Heart left ventricle (tissue), 13 donors: ENCODE measurements at regions not wholly inside any gene's neighbourhood (a gene's known extent, or its start where the extent isn't known, plus 50 kb on each side); places are given as distances from the start of the nearest gene placed in this dataset.

ENCODE experiments used
- CTCF ChIP-seq, 12 donors: fragments of 200-600 bp; sonication (generic) in 4 of 12; IDR thresholded peaks; one replicate each; pipeline versions ENCODE4 v1.5.0 to v1.8.0; 2018 to 2022; ENCODE audit warnings: antibody characterized with exemption in 12 of 12, mild to moderate bottlenecking in 5 of 12
- POLR2A ChIP-seq, 2 donors: fragments of 450-650 bp; IDR thresholded peaks; one replicate each; pipeline ENCODE4 v1.6.1; 2017; ENCODE audit warnings: antibody characterized with exemption in 2 of 2, mild to moderate bottlenecking in 2 of 2, moderate library complexity in 2 of 2
- donor health status: ischemic (EF 13 %, LVEDD 7.1; RV severe dilation, severe dysfunction).
- donor health status: DM: no; HTN: yes; CAD: no.
- donor health status: DM: no; HTN: no; CAD: no.
- donor health status: ischemic (EF 25% LVEDD 6.9; RV normal size, moderate dysfunction).
- donor health status: ischemic (EF 25% LVEDD 5.7; RV mildly dilated, moderate dysfunction).
- donor health status: ischemic (EF 35%, LVEDD 5.7; RV mildly dilated, moderate dysfunction).
- donor health status: nonischemic (EF 11% LVEDD 7.7; RV severe dilation, severe dysfunction).
- donor health status: DM: yes; HTN: yes; CAD: no.
- donor health status: PGD.
- donor health status: ischemic (EF 29% LVEDD 5.4; RV normal size, mild dysfunction).
- donor health status: nonischemic (EF 23%, LVEDD 6.1; RV moderate dilation, normal function).

DNA sequence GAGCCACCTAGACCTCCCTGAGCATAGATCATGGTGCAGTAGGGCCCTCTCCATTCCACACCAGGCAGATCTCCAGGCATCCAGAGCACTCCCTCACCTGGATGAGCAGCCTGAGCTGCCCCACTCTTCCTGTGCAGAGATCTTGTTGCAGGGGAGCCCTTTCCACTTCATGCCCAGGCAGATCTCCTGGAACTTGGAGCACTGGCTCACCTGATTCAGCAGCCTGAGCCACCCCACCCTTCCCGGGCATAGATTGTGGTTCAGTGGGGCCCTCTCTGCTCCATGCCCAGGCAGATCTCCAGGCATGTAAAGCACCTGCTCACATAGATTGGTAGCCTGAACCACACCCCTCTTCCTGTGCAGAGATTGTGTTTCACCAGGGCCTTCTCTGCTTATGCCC lies 78.0 kb downstream of the SEC16B start:
- TF ChIP-seq POLR2A (IDR thresholded peaks at IDR 0.05) (no peak), CTCF (IDR thresholded peaks at IDR 0.05) (no peak)
